ENCODE measurements at regions not wholly inside any gene's neighbourhood (a gene's known extent, or its start where the extent isn't known, plus 50 kb on each side); places are given as distances from the start of the nearest gene placed in this dataset.

DNA sequence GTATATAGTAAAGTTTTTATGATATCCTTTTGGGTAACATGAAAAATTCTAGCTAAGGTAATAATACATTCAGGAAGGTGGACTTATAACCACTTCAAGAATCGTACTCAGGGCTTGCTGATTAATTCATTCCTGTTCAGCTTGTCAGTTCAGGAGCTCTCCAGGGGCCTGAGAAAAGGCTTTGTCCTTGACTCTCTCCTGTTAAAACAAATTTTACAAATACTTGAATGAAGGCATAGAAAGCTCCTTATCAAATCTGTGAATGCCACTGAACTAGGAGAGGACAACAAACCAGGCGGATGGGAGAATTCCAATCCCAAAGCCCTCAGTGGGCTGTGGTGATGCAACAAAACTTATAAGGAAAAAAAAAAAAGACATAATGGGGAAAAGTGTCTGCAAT is 354.5 kb upstream of the ZMIZ1 start:
- Histone ChIP-seq H3K9me3 (ENCODE audit: low read length) (no peaks in the 10 kb centered on the region), H2AFZ (ENCODE audit: low read length) (no peak overlapping the region), H3K27ac (ENCODE audit: low read length) (no peak overlapping the region), H4K20me1 (ENCODE audit: low read length) (no peaks in the 10 kb centered on the region), H3F3A (ENCODE audit: low read length, unreplicated experiment) (no peaks in the 10 kb centered on the region), H3K4me2 (ENCODE audit: low read length) (no peak overlapping the region), H3K4me3 (ENCODE audit: low read length) (no peak overlapping the region), H3K27me3 (ENCODE audit: low read length) (peaks cover 18% of the 10 kb centered on the region; the same call in 1 of the 2 replicates), H3K79me2 (ENCODE audit: low read length) (no peaks in the 10 kb centered on the region), H3K9me2 (replicated peaks; ENCODE audit: low read length) (no peaks in the 10 kb centered on the region), H3K36me3 (ENCODE audit: low read depth, low read length) (no peaks in the 10 kb centered on the region), H3K9ac (ENCODE audit: low read length) (no peak overlapping the region), H3K4me1 (ENCODE audit: insufficient read depth, low read length) (peaks cover 6% of the 10 kb centered on the region; the same call in 1 of the 2 replicates)
- ChIA-PET POLR2A (ENCODE audit: unreplicated experiment) (interaction anchor here (0.6 kb wide), 1 partner anchor 14 kb away, joined by 33 read pairs; no protein-coding TSS in a partner anchor), CTCF (no interaction called here)
- intact Hi-C loops (cut with micrococcal nuclease): no loop called here
- DNase-seq (no peak), ATAC-seq (no peak)
- TF ChIP-seq, protein P1, sequence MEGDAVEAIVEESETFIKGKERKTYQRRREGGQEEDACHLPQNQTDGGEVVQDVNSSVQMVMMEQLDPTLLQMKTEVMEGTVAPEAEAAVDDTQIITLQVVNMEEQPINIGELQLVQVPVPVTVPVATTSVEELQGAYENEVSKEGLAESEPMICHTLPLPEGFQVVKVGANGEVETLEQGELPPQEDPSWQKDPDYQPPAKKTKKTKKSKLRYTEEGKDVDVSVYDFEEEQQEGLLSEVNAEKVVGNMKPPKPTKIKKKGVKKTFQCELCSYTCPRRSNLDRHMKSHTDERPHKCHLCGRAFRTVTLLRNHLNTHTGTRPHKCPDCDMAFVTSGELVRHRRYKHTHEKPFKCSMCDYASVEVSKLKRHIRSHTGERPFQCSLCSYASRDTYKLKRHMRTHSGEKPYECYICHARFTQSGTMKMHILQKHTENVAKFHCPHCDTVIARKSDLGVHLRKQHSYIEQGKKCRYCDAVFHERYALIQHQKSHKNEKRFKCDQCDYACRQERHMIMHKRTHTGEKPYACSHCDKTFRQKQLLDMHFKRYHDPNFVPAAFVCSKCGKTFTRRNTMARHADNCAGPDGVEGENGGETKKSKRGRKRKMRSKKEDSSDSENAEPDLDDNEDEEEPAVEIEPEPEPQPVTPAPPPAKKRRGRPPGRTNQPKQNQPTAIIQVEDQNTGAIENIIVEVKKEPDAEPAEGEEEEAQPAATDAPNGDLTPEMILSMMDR (conservative IDR thresholded peaks at IDR 0.05; ENCODE audit: low read depth, low read length): no peak
- TF ChIP-seq EZH2phosphoT487 (IDR thresholded peaks at IDR 0.05; ENCODE audit: borderline replicate concordance, low read length) (no peak), EZH2 (IDR thresholded peaks at IDR 0.05; ENCODE audit: low read length, unreplicated experiment) (no peak)
- BruUV-seq (replicated peaks): no TSS peak

DNA sequence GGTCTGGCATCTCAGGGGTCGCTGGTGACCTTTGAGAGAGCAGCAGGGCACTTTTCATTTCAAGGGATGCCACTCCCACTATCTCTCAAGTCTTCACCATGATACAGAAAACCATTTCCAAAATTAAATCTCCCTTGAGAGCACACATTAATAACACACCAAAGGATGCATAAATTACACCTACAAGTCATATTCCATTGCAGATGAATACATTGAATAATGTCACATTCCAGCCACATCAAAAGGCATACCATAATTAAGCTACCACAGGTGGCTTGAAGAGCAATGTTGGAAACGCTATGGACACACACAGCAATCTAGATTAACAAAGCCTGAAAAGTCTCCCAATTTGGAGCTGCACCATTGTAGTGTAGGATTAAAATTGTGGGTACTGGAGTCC is 353.3 kb upstream of the ZMIZ1 start:
- H3K36me3 ChIP-seq (ENCODE audit: low read depth, low read length): no peaks in the 10 kb centered on the region
- ATAC-seq: no peak
- peaks cover 6% of the 10 kb centered on the region; the same call in 1 of the 2 replicates for H3K4me1 ChIP-seq (ENCODE audit: insufficient read depth, low read length)
- DNase-seq: no peak
- TF ChIP-seq EZH2 (IDR thresholded peaks at IDR 0.05; ENCODE audit: low read length, unreplicated experiment) (no peak), EZH2phosphoT487 (IDR thresholded peaks at IDR 0.05; ENCODE audit: borderline replicate concordance, low read length) (no peak)
- TF ChIP-seq, protein P1 (conservative IDR thresholded peaks at IDR 0.05; ENCODE audit: low read depth, low read length): no peak
- peaks cover 29% of the 10 kb centered on the region for H3K27me3 ChIP-seq (ENCODE audit: low read length)
- intact Hi-C loops (cut with micrococcal nuclease): no loop called here
- H3K4me3 ChIP-seq (ENCODE audit: low read length): no peak overlapping the region
- H4K20me1 ChIP-seq (ENCODE audit: low read length): no peaks in the 10 kb centered on the region
- no peaks in the 10 kb centered on the region for H3F3A ChIP-seq (ENCODE audit: low read length, unreplicated experiment)
- no peak overlapping the region for H2AFZ ChIP-seq (ENCODE audit: low read length)
- no peak overlapping the region for H3K27ac ChIP-seq (ENCODE audit: low read length)
- ChIA-PET CTCF (no interaction called here), POLR2A (ENCODE audit: unreplicated experiment) (no interaction called here)
- H3K9me3 ChIP-seq (ENCODE audit: low read length): no peaks in the 10 kb centered on the region
- H3K9me2 ChIP-seq (replicated peaks; ENCODE audit: low read length): no peaks in the 10 kb centered on the region
- no peak overlapping the region for H3K9ac ChIP-seq (ENCODE audit: low read length)
- no peak overlapping the region for H3K4me2 ChIP-seq (ENCODE audit: low read length)
- no peaks in the 10 kb centered on the region for H3K79me2 ChIP-seq (ENCODE audit: low read length)
- no TSS peak for BruUV-seq (replicated peaks)

DNA sequence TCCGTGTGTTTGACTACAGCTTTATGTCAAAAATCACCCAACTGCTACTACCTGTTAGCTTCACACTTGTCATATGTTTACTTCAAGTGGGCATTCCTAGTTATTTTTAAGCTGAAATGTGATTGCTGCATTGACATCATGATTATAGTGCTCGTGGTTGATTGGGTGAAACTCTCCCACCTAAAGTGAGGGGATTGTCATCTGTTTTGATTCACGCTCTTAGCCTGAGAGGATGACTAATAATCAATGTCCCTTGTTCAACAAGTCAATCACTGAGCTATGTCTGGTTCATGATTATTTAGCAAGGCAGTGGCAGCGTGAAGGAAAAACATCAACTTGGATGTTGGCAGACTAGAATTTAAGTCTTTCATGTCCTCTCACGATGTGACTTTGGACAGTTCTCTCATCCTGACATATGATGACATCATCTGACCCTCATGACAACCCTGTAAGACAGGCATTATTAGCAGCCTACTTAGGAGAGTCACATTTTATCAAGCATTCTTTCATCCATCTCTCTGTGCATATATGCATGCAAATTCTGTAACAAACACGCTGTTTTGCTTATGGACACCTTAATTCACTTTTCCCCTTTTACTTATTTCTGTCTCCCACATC is 352.6 kb upstream of the ZMIZ1 start:
- peaks cover 36% of the 10 kb centered on the region for H3K27me3 ChIP-seq (ENCODE audit: low read length)
- no peak overlapping the region for H3K27ac ChIP-seq (ENCODE audit: low read length)
- POLR2A ChIA-PET (ENCODE audit: unreplicated experiment): no interaction called here
- H3K9me2 ChIP-seq (replicated peaks; ENCODE audit: low read length): no peaks in the 10 kb centered on the region
- DNase-seq (no peak), ATAC-seq (no peak)
- H3K4me3 ChIP-seq (ENCODE audit: low read length): no peak overlapping the region
- intact Hi-C loops (cut with micrococcal nuclease): no loop called here
- peaks cover 6% of the 10 kb centered on the region; the same call in 1 of the 2 replicates for H3K4me1 ChIP-seq (ENCODE audit: insufficient read depth, low read length)
- H3K36me3 ChIP-seq (ENCODE audit: low read depth, low read length): no peaks in the 10 kb centered on the region
- H4K20me1 ChIP-seq (ENCODE audit: low read length): no peaks in the 10 kb centered on the region
- no peak for TF ChIP-seq EZH2 (IDR thresholded peaks at IDR 0.05; ENCODE audit: low read length, unreplicated experiment)
- TF ChIP-seq EZH2phosphoT487 (IDR thresholded peaks at IDR 0.05; ENCODE audit: borderline replicate concordance, low read length): no peak
- TF ChIP-seq, protein P1 (conservative IDR thresholded peaks at IDR 0.05; ENCODE audit: low read depth, low read length): no peak
- H3F3A ChIP-seq (ENCODE audit: low read length, unreplicated experiment): no peaks in the 10 kb centered on the region
- no peak overlapping the region for H3K4me2 ChIP-seq (ENCODE audit: low read length)
- H2AFZ ChIP-seq (ENCODE audit: low read length): no peak overlapping the region
- H3K9me3 ChIP-seq (ENCODE audit: low read length): no peaks in the 10 kb centered on the region
- H3K79me2 ChIP-seq (ENCODE audit: low read length): no peaks in the 10 kb centered on the region
- no TSS peak for BruUV-seq (replicated peaks)
- CTCF ChIA-PET: interaction anchor here (1.0 kb wide), 1 partner anchor 249 kb away, joined by 4 read pairs; no protein-coding TSS in a partner anchor
- no peak overlapping the region for H3K9ac ChIP-seq (ENCODE audit: low read length)

Measured in PC-3 (cell line).